ENCODE measurements at regions not wholly inside any gene's neighbourhood (a gene's known extent, or its start where the extent isn't known, plus 50 kb on each side); places are given as distances from the start of the nearest gene placed in this dataset.
"Not testable (repeated sequence)": the region's sequence is repeated elsewhere in the genome, so short reads cannot be mapped to it uniquely, and the experiment has no call there.

GRCh38 chr14:87397499-87397898, 595.5 kb downstream of the GALC start:
- intact Hi-C loops (cut with DNase I), result no loop called here
- DNase-seq (ENCODE audit: low spot score) (no peak), ATAC-seq (no peak)

- intact Hi-C loops (cut with DNase I), result no loop called here
- ATAC-seq, result no peak
- no peak for DNase-seq (ENCODE audit: low spot score)
These were observed 601.9 kb downstream of the GALC start for GRCh38 chr14:87391066-87391465.

- intact Hi-C loops (cut with DNase I), result no loop called here
- DNase-seq (ENCODE audit: low spot score), result no peak
- ATAC-seq, result no peak
These were observed 604.0 kb downstream of the GALC start for GRCh38 chr14:87388946-87389345.

GRCh38 chr14:87387806-87388205, 605.2 kb downstream of the GALC start:
- DNase-seq (ENCODE audit: low spot score), result no peak
- no peak for ATAC-seq
- intact Hi-C loops (cut with DNase I), result no loop called here

- no peak for DNase-seq (ENCODE audit: low spot score)
- no peak for ATAC-seq
- intact Hi-C loops (cut with DNase I), result no loop called here
These were observed 606.5 kb downstream of the GALC start for GRCh38 chr14:87386524-87386923.

GRCh38 chr14:87380054-87380453, 612.9 kb downstream of the GALC start:
- intact Hi-C loops (cut with DNase I), result no loop called here
- no peak for DNase-seq (ENCODE audit: low spot score)
- ATAC-seq, result no peak

GRCh38 chr14:87368751-87369150, 624.2 kb downstream of the GALC start:
- ATAC-seq (no peak), DNase-seq (ENCODE audit: low spot score) (no peak)
- intact Hi-C loops (cut with DNase I), result no loop called here

GRCh38 chr14:87360246-87360645, 632.7 kb downstream of the GALC start:
- DNase-seq (ENCODE audit: low spot score); intact Hi-C loops (cut with DNase I); ATAC-seq: not testable (repeated sequence)

- DNase-seq (ENCODE audit: low spot score) (no peak), ATAC-seq (no peak)
These were observed 642.0 kb downstream of the GALC start for GRCh38 chr14:87351007-87351406.

GRCh38 chr14:87349921-87350320, 643.1 kb downstream of the GALC start:
- DNase-seq (ENCODE audit: low spot score), result no peak
- intact Hi-C loops (cut with DNase I), result no loop called here
- no peak for ATAC-seq

More at GRCh38 chr14:87351007-87351406, 642.0 kb downstream of the GALC start:
- intact Hi-C loops (cut with DNase I), result no loop called here

GRCh38 chr14:87343652-87344051, 649.3 kb downstream of the GALC start:
- intact Hi-C loops (cut with DNase I), result no loop called here
- ATAC-seq, result no peak

GRCh38 chr14:87334997-87335685, 657.8 kb downstream of the GALC start:
- intact Hi-C loops (cut with DNase I), result no loop called here
- DNase-seq (ENCODE audit: low spot score) (no peak), ATAC-seq (no peak)

More at GRCh38 chr14:87343652-87344051, 649.3 kb downstream of the GALC start:
- no peak for DNase-seq (ENCODE audit: low spot score)

GRCh38 chr14:87331991-87332390, 661.0 kb downstream of the GALC start:
- ATAC-seq (no peak), DNase-seq (ENCODE audit: low spot score) (no peak)
- intact Hi-C loops (cut with DNase I), result no loop called here

GRCh38 chr14:87325741-87326140, 667.2 kb downstream of the GALC start:
- intact Hi-C loops (cut with DNase I), result no loop called here
- DNase-seq (ENCODE audit: low spot score) (no peak), ATAC-seq (no peak)

GRCh38 chr14:87323191-87323590, 669.8 kb downstream of the GALC start:
- no peak for ATAC-seq
- intact Hi-C loops (cut with DNase I), result no loop called here
- no peak for DNase-seq (ENCODE audit: low spot score)

- DNase-seq (ENCODE audit: low spot score) (no peak), ATAC-seq (no peak)
- intact Hi-C loops (cut with DNase I), result no loop called here
These were observed 671.4 kb downstream of the GALC start for GRCh38 chr14:87321548-87321947.

- ATAC-seq, result no peak
- intact Hi-C loops (cut with DNase I), result no loop called here
- no peak for DNase-seq (ENCODE audit: low spot score)
These were observed 680.1 kb downstream of the GALC start for GRCh38 chr14:87312894-87313205.

- DNase-seq (ENCODE audit: low spot score) (no peak), ATAC-seq (no peak)
- intact Hi-C loops (cut with DNase I), result no loop called here
These were observed 680.7 kb downstream of the GALC start for GRCh38 chr14:87312169-87312893.

- ATAC-seq, result no peak
- no peak for DNase-seq (ENCODE audit: low spot score)
- intact Hi-C loops (cut with DNase I), result no loop called here
These were observed 683.4 kb downstream of the GALC start for GRCh38 chr14:87309557-87309956.

GRCh38 chr14:87306409-87307168, 686.4 kb downstream of the GALC start:
- intact Hi-C loops (cut with DNase I), result no loop called here
- no peak for DNase-seq (ENCODE audit: low spot score)
- ATAC-seq, result no peak

Data from sciatic nerve (tissue), 2 donors.